Gastroesophageal sphincter (tissue), 3 donors: ENCODE measurements at regions not wholly inside any gene's neighbourhood (a gene's known extent, or its start where the extent isn't known, plus 50 kb on each side); places are given as distances from the start of the nearest gene placed in this dataset.

Experiments used
- CTCF ChIP-seq, 4 experiments: fragments of 200-600 bp in 2 of 4; fragments of 450-650 bp in 2 of 4; sonication (generic) in 1 of 4; IDR thresholded peaks; one replicate each; pipeline ENCODE4 v1.5.1; 2017 to 2019; ENCODE audit warnings: antibody characterized with exemption in 4 of 4, mild to moderate bottlenecking in 2 of 4, moderate library complexity in 2 of 4
- EP300 ChIP-seq: sonication (generic); formaldehyde crosslinking; IDR thresholded peaks from one replicate; pipeline ENCODE4 v1.6.1; 2017; ENCODE audit warnings: antibody characterized with exemption, mild to moderate bottlenecking
- POLR2A ChIP-seq, 2 donors: fragments of 450-650 bp; IDR thresholded peaks; one replicate each; pipeline ENCODE4 v1.6.1; 2017; ENCODE audit warnings: antibody characterized with exemption in 2 of 2, mild to moderate bottlenecking in 2 of 2, moderate library complexity in 1 of 2
- POLR2AphosphoS5 ChIP-seq: sonication (generic); formaldehyde crosslinking; IDR thresholded peaks from one replicate; pipeline ENCODE4 v1.6.1; 2017; ENCODE audit warnings: antibody characterized with exemption

- no peak for TF ChIP-seq CTCF (IDR thresholded peaks at IDR 0.05)
- TF ChIP-seq POLR2A (IDR thresholded peaks at IDR 0.05): no peak
- TF ChIP-seq POLR2AphosphoS5: no peak
- TF ChIP-seq EP300: no peak
These were observed 162.1 kb upstream of the AVPR1A start for GRCh38 chr12:63313139-63313538.
